ENCODE measurements at regions not wholly inside any gene's neighbourhood (a gene's known extent, or its start where the extent isn't known, plus 50 kb on each side); places are given as distances from the start of the nearest gene placed in this dataset.
"Not testable (repeated sequence)": the region's sequence is repeated elsewhere in the genome, so short reads cannot be mapped to it uniquely, and the experiment has no call there.

DNA sequence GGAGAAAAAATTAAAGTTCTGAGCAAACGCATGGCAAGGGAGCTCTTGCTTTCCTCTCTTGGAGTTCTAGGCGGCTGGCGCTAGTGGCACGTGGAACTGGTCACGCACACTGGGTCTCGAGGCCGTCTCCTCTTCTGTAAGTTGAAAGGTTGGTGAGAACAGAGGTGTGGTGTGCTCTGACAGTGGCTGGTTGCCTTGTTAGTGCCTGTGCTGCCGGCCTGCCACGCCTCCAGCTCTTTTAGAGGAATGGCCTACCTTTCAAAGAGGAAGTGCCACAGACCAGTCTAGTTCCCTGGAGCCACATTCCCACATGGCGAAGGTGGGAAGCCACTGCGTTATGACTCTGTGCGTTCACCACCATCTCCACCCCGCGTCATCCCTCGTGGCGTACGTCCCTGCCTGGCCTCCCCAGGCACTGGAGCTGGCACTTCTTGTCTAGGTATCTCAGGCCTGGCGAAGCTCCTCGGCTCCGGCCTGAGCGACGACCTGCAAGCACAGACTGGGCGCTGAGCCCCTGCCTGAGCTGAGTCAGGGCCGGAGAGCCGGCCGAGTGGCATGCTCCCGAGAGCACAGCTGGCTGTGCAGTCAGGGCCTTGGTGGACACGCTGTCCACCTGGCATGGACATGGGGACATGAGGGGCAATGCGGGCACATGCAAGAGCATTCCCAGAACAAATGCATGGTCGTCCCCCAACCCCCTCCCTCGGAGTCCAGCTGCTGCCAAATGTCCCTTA lies 4453.1 kb upstream of the TPTE start:
- not testable (repeated sequence) for TF ChIP-seq MYBL2, EMX1 (CRISPR knock-in tag; IDR thresholded peaks at IDR 0.05)
- TF ChIP-seq, protein P1, sequence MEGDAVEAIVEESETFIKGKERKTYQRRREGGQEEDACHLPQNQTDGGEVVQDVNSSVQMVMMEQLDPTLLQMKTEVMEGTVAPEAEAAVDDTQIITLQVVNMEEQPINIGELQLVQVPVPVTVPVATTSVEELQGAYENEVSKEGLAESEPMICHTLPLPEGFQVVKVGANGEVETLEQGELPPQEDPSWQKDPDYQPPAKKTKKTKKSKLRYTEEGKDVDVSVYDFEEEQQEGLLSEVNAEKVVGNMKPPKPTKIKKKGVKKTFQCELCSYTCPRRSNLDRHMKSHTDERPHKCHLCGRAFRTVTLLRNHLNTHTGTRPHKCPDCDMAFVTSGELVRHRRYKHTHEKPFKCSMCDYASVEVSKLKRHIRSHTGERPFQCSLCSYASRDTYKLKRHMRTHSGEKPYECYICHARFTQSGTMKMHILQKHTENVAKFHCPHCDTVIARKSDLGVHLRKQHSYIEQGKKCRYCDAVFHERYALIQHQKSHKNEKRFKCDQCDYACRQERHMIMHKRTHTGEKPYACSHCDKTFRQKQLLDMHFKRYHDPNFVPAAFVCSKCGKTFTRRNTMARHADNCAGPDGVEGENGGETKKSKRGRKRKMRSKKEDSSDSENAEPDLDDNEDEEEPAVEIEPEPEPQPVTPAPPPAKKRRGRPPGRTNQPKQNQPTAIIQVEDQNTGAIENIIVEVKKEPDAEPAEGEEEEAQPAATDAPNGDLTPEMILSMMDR (IDR thresholded peaks at IDR 0.05), result not testable (repeated sequence)
- TF ChIP-seq, protein P2, sequence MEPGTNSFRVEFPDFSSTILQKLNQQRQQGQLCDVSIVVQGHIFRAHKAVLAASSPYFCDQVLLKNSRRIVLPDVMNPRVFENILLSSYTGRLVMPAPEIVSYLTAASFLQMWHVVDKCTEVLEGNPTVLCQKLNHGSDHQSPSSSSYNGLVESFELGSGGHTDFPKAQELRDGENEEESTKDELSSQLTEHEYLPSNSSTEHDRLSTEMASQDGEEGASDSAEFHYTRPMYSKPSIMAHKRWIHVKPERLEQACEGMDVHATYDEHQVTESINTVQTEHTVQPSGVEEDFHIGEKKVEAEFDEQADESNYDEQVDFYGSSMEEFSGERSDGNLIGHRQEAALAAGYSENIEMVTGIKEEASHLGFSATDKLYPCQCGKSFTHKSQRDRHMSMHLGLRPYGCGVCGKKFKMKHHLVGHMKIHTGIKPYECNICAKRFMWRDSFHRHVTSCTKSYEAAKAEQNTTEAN (CRISPR knock-in tag; IDR thresholded peaks at IDR 0.05), result not testable (repeated sequence)
- TF ChIP-seq, protein P3, sequence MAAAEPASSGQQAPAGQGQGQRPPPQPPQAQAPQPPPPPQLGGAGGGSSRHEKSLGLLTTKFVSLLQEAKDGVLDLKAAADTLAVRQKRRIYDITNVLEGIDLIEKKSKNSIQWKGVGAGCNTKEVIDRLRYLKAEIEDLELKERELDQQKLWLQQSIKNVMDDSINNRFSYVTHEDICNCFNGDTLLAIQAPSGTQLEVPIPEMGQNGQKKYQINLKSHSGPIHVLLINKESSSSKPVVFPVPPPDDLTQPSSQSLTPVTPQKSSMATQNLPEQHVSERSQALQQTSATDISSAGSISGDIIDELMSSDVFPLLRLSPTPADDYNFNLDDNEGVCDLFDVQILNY (CRISPR knock-in tag; IDR thresholded peaks at IDR 0.05), result not testable (repeated sequence)

Data from WTC11 (cell line).